Fibroblast of lung (primary cell): ENCODE measurements at regions not wholly inside any gene's neighbourhood (a gene's known extent, or its start where the extent isn't known, plus 50 kb on each side); places are given as distances from the start of the nearest gene placed in this dataset.

Experiments used
- CTCF ChIP-seq, 2 donors: IDR thresholded peaks in 1 of 2; conservative IDR thresholded peaks in 1 of 2; 1 replicate in 1 of 2; 2 replicates in 1 of 2; pipeline ENCODE4 v1.5.1; 2011 to 2012; ENCODE audit warnings: low read length in 2 of 2, control low read depth in 1 of 2, inconsistent platforms in 1 of 2, low read depth in 1 of 2, mild to moderate bottlenecking in 1 of 2
- EZH2 ChIP-seq: IDR thresholded peaks from 2 replicates; pipeline ENCODE4 v1.5.1; 2012; ENCODE audit warnings: low read length, control low read depth, mild to moderate bottlenecking; ENCODE audit errors: missing control alignments

DNA sequence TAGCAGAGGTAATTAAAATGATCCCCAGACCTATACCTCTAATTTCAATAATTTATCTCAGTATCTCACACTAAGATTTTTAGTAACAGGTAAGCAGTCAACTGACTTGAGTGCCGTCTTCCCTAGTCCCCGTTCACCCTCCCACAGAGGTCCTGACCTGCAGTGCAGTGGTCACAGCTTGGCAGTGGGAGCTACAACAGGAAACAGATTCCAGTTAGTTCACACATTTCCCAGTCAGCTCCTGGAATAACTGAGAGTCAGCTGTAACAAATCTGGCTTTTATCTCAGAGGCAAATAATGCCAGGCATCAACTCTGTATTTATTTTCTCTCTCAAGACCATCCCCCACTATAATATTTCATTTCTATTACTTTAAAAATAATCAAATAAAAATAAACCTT lies 308.2 kb downstream of the ATP23 start:
- no peak for TF ChIP-seq CTCF (conservative IDR thresholded peaks at IDR 0.05 in 1 of 2, IDR thresholded peaks at IDR 0.05 in 1 of 2; ENCODE audit: low read depth in 1 of 2, low read length in 2 of 2)
- TF ChIP-seq EZH2, result no peak
